GM21529 (cell line): ENCODE measurements at regions not wholly inside any gene's neighbourhood (a gene's known extent, or its start where the extent isn't known, plus 50 kb on each side); places are given as distances from the start of the nearest gene placed in this dataset.

Source experiments
- ATAC-seq: cut with Tn5 transposase; IDR thresholded peaks from one replicate; pipeline ENCODE4 v1.9.1; 2021; ENCODE audit not compliant: unreplicated experiment

DNA sequence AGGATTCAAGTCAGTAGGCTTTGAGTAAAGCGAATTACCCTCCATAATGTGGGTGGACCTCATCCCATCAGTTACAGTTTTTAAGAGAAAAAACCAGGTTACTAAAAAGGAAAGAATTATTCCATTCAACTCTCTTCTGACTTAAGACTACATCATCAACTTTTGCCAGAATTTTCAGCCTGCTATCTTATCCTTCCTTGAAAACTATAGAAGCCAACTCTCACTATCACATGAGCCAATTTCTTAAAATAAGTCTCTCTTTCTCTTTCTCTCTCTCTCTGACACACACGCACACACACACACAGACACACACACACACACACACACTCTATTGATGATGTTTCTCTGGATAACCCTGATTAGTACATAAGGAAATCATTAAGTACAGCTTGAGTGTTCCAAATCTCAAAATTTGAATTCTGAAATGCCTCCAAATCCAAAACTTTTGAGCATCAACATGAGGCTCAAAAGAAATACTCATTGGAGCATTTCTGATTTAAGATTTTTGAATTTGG lies 217.0 kb upstream of the PRR20A start:
- no peak for ATAC-seq

DNA sequence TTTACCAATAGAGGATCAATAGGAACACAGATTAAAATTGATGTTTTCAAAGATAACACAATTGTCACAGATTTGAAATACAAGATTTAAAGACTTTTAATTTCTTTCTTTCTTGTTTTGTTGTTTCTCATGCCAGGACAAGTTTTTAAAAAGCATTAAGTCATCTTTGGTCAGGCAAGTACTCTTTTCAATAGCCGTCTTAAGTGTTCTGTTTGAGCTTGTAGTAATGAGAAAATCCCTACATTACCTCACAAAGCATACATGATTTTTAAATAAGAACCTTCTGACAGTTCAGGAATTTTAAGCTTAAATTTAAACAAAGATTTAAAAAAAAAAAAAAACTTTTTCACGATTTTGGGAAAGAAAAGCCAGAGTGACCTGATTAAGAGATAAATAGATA lies 216.3 kb upstream of the PRR20A start:
- ATAC-seq = no peak

DNA sequence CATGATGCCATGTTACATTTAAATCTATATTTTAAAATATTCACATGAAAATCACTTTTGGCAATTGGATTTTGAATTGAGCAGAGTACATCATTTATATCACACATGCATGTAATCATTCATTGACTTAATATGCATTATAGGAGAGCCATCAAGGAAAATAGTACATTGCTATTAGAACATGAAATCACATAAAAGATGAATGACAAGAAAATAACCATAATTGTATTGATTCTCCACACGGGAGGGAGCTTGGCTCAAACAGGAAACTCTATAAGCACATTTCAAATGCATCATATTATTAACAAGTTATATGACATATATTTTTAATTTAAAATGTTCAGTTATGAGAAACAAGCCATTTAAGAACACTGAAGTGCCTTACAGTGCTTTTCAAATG lies 208.6 kb upstream of the PRR20A start:
- no peak for ATAC-seq

DNA sequence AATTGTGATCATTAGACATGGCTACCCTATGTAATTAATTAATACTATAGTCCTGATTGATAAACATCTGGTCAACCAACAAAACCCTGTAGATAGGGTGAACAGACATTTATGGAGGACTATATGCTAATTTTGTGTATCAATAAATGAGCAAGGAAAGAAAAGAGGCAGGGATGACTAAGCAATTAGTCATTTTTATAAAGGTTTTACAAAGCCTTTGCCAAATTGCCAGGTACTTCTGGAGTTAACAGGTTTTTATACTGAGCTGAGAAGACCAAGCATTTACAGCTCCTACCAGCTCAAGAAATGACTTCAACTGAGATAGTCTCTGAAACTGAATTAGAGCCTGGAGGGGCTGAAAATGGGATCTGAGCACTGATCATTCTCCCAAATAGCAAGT lies 186.8 kb upstream of the PRR20A start:
- ATAC-seq = no peak

- ATAC-seq = no peak
Observed at GRCh38 chr13:56975647-56976046, 165.1 kb upstream of the PRR20A start.

DNA sequence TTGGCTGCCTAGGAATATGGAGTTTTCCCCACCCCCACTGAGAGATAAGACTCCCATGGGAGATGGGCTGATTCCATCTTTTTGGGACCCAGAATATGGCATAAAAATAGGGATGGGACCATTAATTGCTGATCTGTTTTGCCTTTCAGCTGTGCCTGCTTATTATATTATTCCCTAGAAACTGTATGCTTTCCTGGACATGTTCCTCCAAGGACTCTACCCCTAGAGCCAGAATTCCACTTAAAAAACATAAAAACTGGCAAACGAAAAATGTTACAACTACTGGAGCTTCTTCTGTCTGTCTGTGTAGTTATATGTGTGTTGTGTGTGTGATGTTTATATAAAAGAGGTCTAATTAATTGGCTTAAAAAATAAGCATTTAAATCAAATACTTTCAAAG lies 159.9 kb upstream of the PRR20A start:
- ATAC-seq = no peak

DNA sequence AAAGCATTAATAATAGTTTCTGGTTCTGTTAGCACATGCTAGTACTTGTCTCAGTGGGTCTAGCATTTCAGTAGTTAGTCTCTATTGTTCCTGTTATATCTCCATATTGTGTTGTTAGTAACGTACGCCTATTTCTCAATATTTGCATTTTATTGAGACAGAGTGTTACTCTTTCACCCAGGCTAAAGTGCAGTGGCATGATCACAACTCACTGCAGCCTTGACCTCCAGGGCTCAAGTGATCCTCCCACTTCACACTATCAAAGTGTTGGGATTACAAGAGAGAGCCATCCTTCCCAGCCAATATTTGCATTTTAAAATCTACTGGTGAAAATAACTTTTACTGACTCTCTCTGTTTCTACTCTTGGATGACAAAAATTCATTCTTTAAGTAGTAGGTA lies 154.6 kb upstream of the PRR20A start:
- ATAC-seq = no peak

DNA sequence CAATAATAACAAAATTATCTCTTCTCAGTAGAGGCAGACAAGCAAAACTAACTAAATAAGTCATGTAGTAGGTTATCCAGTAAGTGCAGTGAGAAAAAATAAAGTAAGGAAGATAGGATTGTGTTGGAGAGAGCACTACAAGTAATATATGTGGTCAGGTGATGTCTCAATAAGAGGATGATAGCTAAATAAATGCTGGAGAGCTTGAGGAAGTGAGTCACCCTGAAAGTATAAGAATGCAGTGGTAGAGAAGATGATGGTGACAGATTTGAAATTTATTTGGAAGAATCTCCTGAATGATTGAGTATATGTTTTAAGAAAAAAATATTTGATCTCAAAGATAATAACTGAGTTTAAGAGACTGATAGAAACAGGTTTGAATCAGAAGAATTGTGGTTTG lies 152.2 kb upstream of the PRR20A start:
- ATAC-seq = no peak

DNA sequence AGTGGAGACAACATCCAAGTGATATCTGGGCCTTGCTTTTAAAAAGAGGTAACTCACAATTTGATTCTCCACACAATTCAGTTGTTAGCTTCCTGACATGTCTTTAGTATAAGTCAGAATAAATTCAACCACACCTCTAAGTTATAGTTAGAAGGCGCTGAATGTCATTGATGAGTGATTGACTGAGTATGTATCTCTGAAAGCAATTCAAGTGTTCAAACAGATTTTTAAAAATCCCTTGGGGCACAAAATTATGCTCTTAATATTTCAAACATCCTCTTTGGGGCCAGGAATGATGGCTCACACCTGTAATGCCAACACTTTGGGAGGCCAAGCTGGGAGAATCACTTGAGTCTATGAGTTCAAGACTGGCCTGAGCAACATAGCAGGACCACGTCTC lies 137.0 kb upstream of the PRR20A start:
- ATAC-seq = no peak

- no peak for ATAC-seq
Observed at GRCh38 chr13:57017357-57017756, 123.4 kb upstream of the PRR20A start.

GRCh38 chr13:57018915-57019314 lies 121.8 kb upstream of the PRR20A start:
- ATAC-seq = no peak

DNA sequence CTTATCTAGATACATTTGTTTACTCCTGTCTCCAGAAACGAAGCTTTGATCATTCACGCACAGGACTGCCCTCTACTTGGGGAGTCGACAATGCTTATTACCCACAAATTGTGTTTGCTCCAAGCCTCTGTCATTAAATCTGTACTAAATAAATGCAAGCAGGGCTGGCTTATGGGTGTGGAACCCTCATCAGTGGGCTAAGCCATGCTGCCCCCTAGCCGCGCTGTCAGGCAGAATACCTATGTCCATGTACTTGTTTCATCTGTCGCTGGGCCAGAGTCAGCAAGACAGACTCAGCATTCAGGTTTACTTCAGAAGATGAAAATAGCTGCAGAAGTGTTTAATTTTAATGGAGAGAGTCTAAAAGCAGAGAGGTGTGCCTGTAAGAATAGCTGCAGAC lies 110.0 kb upstream of the PRR20A start:
- no peak for ATAC-seq

DNA sequence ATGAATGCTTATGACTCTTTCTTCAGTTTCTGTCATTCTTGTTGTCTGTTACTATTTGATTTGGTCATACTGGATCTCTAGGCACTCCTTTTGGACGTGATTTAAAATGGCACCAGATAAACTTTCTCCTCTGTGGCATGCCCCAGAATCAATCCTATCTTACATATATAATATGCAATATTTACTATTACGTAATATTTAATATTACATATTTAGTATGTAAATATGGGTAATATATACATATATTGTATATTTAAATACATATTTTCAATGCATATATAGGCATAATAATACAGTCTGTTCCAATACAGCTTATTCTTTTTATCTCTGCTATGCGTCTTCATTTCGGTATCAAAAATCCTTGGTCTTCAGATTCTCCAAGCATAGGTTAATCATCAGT lies 104.4 kb upstream of the PRR20A start:
- no peak for ATAC-seq

DNA sequence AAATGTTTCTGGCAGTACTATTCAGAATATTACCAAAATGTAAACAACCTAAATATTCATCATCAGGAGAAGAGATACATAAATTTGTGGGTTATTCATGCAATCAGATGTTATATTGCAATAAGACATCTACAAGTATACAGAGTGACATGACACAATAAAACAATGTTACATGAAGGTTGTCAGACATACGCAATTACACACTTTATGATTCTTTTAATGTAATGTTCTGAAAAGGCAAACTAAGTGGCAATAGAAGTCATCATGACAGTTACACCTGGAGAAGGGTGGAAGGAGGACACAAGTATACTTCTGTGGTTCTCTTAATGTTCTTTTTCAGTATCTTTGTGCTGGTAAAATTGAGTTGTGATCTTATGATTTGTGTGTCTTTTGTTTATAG lies 95.8 kb upstream of the PRR20A start:
- ATAC-seq = no peak

DNA sequence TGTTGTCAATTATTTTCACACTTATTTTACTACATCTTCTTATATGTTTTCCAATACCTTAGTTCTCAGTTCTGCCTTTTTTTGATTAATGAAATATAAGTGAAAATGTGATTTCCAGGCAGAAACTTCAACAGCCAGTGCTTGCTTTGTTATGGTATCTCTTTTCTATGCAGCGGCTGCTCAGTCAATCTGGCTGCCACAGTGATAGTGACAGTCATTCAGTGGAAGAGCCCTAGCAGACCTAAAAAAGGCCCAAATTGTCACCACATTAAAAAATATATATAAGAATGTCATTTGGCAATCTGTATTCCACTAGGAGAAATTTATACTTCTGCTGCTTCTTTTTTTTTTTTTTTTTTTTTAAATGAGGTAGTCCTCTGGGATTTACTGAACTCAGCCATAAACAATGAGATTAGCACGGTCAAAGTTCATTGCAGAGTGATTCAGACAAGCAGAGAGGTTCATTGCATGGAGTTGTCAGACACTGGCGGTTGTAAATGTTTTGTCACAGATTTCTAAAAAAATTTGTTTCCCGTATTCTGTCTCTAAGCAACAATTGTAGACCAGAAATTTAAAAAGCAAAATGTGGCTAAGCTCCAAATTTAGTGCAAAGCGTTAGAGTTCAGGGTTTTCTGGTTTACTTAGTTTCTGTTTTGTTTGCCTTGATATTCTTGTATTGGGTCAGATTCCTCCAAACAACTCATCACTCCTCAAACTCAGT lies 94.7 kb upstream of the PRR20A start:
- no peak for ATAC-seq

GRCh38 chr13:57056601-57057180 lies 84.0 kb upstream of the PRR20A start:
- ATAC-seq = no peak

GRCh38 chr13:57063007-57063406 lies 77.7 kb upstream of the PRR20A start:
- no peak for ATAC-seq

- no peak for ATAC-seq
Observed at GRCh38 chr13:57073983-57074382, 66.7 kb upstream of the PRR20A start.

GRCh38 chr13:57075588-57075987 lies 65.1 kb upstream of the PRR20A start:
- no peak for ATAC-seq

GRCh38 chr13:57087006-57087405 lies 53.7 kb upstream of the PRR20A start:
- no peak for ATAC-seq
